ENCODE measurements at regions not wholly inside any gene's neighbourhood (a gene's known extent, or its start where the extent isn't known, plus 50 kb on each side); places are given as distances from the start of the nearest gene placed in this dataset.
"Not testable (repeated sequence)": the region's sequence is repeated elsewhere in the genome, so short reads cannot be mapped to it uniquely, and the experiment has no call there.

GRCh38 chr16:87123356-87124001 lies 193.7 kb downstream of the C16orf95 start:
- H3K9me3 ChIP-seq, result no peaks in the 10 kb centered on the region
- TF ChIP-seq, protein P1, sequence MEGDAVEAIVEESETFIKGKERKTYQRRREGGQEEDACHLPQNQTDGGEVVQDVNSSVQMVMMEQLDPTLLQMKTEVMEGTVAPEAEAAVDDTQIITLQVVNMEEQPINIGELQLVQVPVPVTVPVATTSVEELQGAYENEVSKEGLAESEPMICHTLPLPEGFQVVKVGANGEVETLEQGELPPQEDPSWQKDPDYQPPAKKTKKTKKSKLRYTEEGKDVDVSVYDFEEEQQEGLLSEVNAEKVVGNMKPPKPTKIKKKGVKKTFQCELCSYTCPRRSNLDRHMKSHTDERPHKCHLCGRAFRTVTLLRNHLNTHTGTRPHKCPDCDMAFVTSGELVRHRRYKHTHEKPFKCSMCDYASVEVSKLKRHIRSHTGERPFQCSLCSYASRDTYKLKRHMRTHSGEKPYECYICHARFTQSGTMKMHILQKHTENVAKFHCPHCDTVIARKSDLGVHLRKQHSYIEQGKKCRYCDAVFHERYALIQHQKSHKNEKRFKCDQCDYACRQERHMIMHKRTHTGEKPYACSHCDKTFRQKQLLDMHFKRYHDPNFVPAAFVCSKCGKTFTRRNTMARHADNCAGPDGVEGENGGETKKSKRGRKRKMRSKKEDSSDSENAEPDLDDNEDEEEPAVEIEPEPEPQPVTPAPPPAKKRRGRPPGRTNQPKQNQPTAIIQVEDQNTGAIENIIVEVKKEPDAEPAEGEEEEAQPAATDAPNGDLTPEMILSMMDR (IDR thresholded peaks at IDR 0.05), result no peak
- no peaks in the 10 kb centered on the region for H3K36me3 ChIP-seq
- no peak overlapping the region for H3K4me3 ChIP-seq (ENCODE audit: low read depth in 1 of 2, low read length in 1 of 2)
- H3K27me3 ChIP-seq, result peaks cover 23% of the 10 kb centered on the region
- no peak overlapping the region for H3K27ac ChIP-seq
- H3K4me1 ChIP-seq (ENCODE audit: control insufficient read depth in 1 of 2, insufficient read depth in 1 of 2, low read depth in 1 of 2, low read length in 1 of 2), result no peaks in the 10 kb centered on the region

- H3K4me1 ChIP-seq (ENCODE audit: control insufficient read depth in 1 of 2, insufficient read depth in 1 of 2, low read depth in 1 of 2, low read length in 1 of 2); H3K9me3 ChIP-seq; H3K36me3 ChIP-seq; H3K4me3 ChIP-seq (ENCODE audit: low read depth in 1 of 2, low read length in 1 of 2); H3K27ac ChIP-seq: not testable (repeated sequence)
- peaks cover 13% of the 10 kb centered on the region for H3K27me3 ChIP-seq
These were observed 192.8 kb downstream of the C16orf95 start for GRCh38 chr16:87124405-87124804.

DNA sequence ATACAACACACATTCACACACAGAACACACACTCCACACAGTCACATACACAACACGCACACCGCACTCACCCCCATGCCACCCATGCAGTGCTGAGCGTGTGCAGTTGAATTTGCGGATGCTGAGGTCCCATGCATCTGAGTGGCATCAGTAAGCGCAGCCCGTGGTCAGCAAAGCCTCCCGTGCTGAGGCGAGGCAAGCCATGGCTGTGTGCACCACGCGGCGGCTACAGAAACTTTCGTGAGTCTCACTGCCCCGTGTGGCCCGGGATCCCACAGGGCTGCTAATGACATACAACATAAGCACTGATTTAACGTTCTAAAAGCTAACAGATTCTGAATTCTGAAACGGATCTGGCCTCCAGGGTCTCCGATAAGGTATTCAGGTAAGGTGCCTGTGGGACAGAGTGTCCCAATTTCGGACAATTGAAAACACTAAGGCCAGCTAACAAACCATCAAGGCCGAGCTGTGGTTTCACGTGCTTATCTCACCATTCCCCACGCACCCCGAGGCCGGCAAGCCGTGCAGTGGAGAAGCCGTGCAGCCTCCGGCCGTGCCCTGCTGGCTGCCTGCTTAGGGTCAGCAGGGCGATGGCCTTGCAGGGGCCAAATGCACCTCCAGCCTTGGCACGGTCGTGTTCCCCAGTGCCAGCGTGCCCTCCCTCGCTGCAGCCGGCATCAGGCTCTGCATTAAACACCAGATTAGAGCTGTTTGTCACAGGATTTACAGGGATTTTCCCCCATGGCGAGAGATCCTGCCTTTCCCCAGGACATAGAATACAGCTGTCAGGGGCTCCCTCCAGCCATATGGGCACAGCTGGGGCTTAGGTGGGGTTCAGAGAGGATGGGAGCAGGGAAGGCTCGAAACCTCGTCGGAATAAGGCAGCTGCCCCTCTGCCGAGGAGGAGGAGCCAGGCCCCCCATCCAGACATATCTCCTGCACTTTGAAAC lies 191.7 kb downstream of the C16orf95 start:
- H3K36me3 ChIP-seq, result no peaks in the 10 kb centered on the region
- no peak overlapping the region for H3K27ac ChIP-seq
- TF ChIP-seq, protein P1 (IDR thresholded peaks at IDR 0.05), result no peak
- H3K4me1 ChIP-seq (ENCODE audit: control insufficient read depth in 1 of 2, insufficient read depth in 1 of 2, low read depth in 1 of 2, low read length in 1 of 2), result no peaks in the 10 kb centered on the region
- H3K4me3 ChIP-seq (ENCODE audit: low read depth in 1 of 2, low read length in 1 of 2), result no peak overlapping the region
- peaks cover 3% of the 10 kb centered on the region for H3K27me3 ChIP-seq
- no peaks in the 10 kb centered on the region for H3K9me3 ChIP-seq

GRCh38 chr16:87126403-87127025 lies 190.7 kb downstream of the C16orf95 start:
- Histone ChIP-seq H3K4me3 (ENCODE audit: low read depth in 1 of 2, low read length in 1 of 2) (no peak overlapping the region), H3K36me3 (no peaks in the 10 kb centered on the region), H3K4me1 (ENCODE audit: control insufficient read depth in 1 of 2, insufficient read depth in 1 of 2, low read depth in 1 of 2, low read length in 1 of 2) (no peaks in the 10 kb centered on the region), H3K27me3 (no peaks in the 10 kb centered on the region), H3K9me3 (no peaks in the 10 kb centered on the region), H3K27ac (no peak overlapping the region)
- TF ChIP-seq, protein P1 (IDR thresholded peaks at IDR 0.05), result no peak

- no peaks in the 10 kb centered on the region for H3K36me3 ChIP-seq
- TF ChIP-seq, protein P1 (IDR thresholded peaks at IDR 0.05), result no peak
These were observed 190.0 kb downstream of the C16orf95 start for GRCh38 chr16:87127061-87127765.

More at GRCh38 chr16:87127061-87127765, 190.0 kb downstream of the C16orf95 start:
- no peaks in the 10 kb centered on the region for H3K27me3 ChIP-seq
- no peaks in the 10 kb centered on the region for H3K4me1 ChIP-seq (ENCODE audit: control insufficient read depth in 1 of 2, insufficient read depth in 1 of 2, low read depth in 1 of 2, low read length in 1 of 2)
- no peak overlapping the region for H3K4me3 ChIP-seq (ENCODE audit: low read depth in 1 of 2, low read length in 1 of 2)
- no peak overlapping the region for H3K27ac ChIP-seq
- H3K9me3 ChIP-seq, result no peaks in the 10 kb centered on the region

Measured in neutrophil (primary cell).